ENCODE measurements at regions not wholly inside any gene's neighbourhood (a gene's known extent, or its start where the extent isn't known, plus 50 kb on each side); places are given as distances from the start of the nearest gene placed in this dataset.

GRCh38 chr9:16254674-16255073 is 615.8 kb downstream of the BNC2 start:
- no peaks in the 10 kb centered on the region for H3K36me3 Mint-ChIP-seq
- intact Hi-C loops (cut with micrococcal nuclease), result no loop called here
- Histone ChIP-seq H3K4me1 (ENCODE audit: control insufficient read depth, insufficient read depth, low read length) (peaks cover 9% of the 10 kb centered on the region), H3K36me3 (ENCODE audit: control insufficient read depth, insufficient read depth, low read length) (no peaks in the 10 kb centered on the region), H3K4me3 (ENCODE audit: low read length) (no peak overlapping the region), H3K27me3 (ENCODE audit: control insufficient read depth, insufficient read depth, low read length) (no peaks in the 10 kb centered on the region), H3K27ac (ENCODE audit: low read length) (no peak overlapping the region), H3K9me3 (ENCODE audit: control insufficient read depth, insufficient read depth, low read length) (no peaks in the 10 kb centered on the region)
- peaks cover 18 to 23% of the 10 kb centered on the region in 2 donors for H3K27me3 Mint-ChIP-seq (ENCODE audit: low read depth in 2 of 2)
- peaks cover 11 to 12% of the 10 kb centered on the region in 2 donors for H3K4me1 Mint-ChIP-seq
- no peak overlapping the region for H3K27ac Mint-ChIP-seq
- H3K4me3 Mint-ChIP-seq, result no peak overlapping the region
- peaks cover 0 to 2% of the 10 kb centered on the region in 2 donors for H3K9me3 Mint-ChIP-seq
- 25% methylated on average over 2 of the region's 4 CpGs for WGBS (ENCODE audit: insufficient coverage)
- TF ChIP-seq CTCF (IDR thresholded peaks at IDR 0.05), result no peak
- no peak for ATAC-seq
- no peak for DNase-seq

- H3K4me3 Mint-ChIP-seq, result no peak overlapping the region
- no peaks in the 10 kb centered on the region for H3K36me3 Mint-ChIP-seq
- peaks cover 9% of the 10 kb centered on the region for H3K4me1 ChIP-seq (ENCODE audit: control insufficient read depth, insufficient read depth, low read length)
- no peak for TF ChIP-seq CTCF (IDR thresholded peaks at IDR 0.05)
- ATAC-seq (no peak), DNase-seq (no peak)
- H3K27me3 Mint-ChIP-seq (ENCODE audit: low read depth in 2 of 2), result peaks cover 18 to 19% of the 10 kb centered on the region in 2 donors
- H3K9me3 Mint-ChIP-seq, result peaks cover 0 to 2% of the 10 kb centered on the region in 2 donors
- no peaks in the 10 kb centered on the region for H3K9me3 ChIP-seq (ENCODE audit: control insufficient read depth, insufficient read depth, low read length)
- 81% methylated on average over 4 of the region's 4 CpGs for WGBS (ENCODE audit: insufficient coverage)
- H3K27me3 ChIP-seq (ENCODE audit: control insufficient read depth, insufficient read depth, low read length), result no peaks in the 10 kb centered on the region
- peaks cover 11 to 12% of the 10 kb centered on the region in 2 donors for H3K4me1 Mint-ChIP-seq
- no peak overlapping the region for H3K27ac Mint-ChIP-seq
- no peaks in the 10 kb centered on the region for H3K36me3 ChIP-seq (ENCODE audit: control insufficient read depth, insufficient read depth, low read length)
- intact Hi-C loops (cut with micrococcal nuclease), result no loop called here
- no peak overlapping the region for H3K4me3 ChIP-seq (ENCODE audit: low read length)
- H3K27ac ChIP-seq (ENCODE audit: low read length), result no peak overlapping the region
Observed at GRCh38 chr9:16255217-16255616, 615.3 kb downstream of the BNC2 start.

GRCh38 chr9:16257604-16258003 is 612.9 kb downstream of the BNC2 start:
- Histone ChIP-seq H3K4me1 (ENCODE audit: control insufficient read depth, insufficient read depth, low read length) (peaks cover 9% of the 10 kb centered on the region), H3K9me3 (ENCODE audit: control insufficient read depth, insufficient read depth, low read length) (no peaks in the 10 kb centered on the region), H3K27me3 (ENCODE audit: control insufficient read depth, insufficient read depth, low read length) (no peaks in the 10 kb centered on the region), H3K27ac (ENCODE audit: low read length) (no peak overlapping the region), H3K4me3 (ENCODE audit: low read length) (no peak overlapping the region), H3K36me3 (ENCODE audit: control insufficient read depth, insufficient read depth, low read length) (no peaks in the 10 kb centered on the region)
- peaks cover 0 to 2% of the 10 kb centered on the region in 2 donors for H3K9me3 Mint-ChIP-seq
- H3K4me3 Mint-ChIP-seq, result no peak overlapping the region
- ATAC-seq, result no peak
- no peak for TF ChIP-seq CTCF (IDR thresholded peaks at IDR 0.05)
- peaks cover 16 to 18% of the 10 kb centered on the region in 2 donors for H3K27me3 Mint-ChIP-seq (ENCODE audit: low read depth in 2 of 2)
- H3K27ac Mint-ChIP-seq, result no peak overlapping the region
- no peak for DNase-seq
- intact Hi-C loops (cut with micrococcal nuclease), result no loop called here
- H3K4me1 Mint-ChIP-seq, result peaks cover 11 to 12% of the 10 kb centered on the region in 2 donors
- WGBS (ENCODE audit: insufficient coverage), result 82% methylated on average over 2 of the region's 2 CpGs
- H3K36me3 Mint-ChIP-seq, result no peaks in the 10 kb centered on the region

- H3K4me1 Mint-ChIP-seq, result peaks cover 11 to 12% of the 10 kb centered on the region in 2 donors
- peaks cover 9% of the 10 kb centered on the region for H3K4me1 ChIP-seq (ENCODE audit: control insufficient read depth, insufficient read depth, low read length)
- TF ChIP-seq CTCF (IDR thresholded peaks at IDR 0.05), result no peak
- DNase-seq (no peak), ATAC-seq (no peak)
- H3K27me3 ChIP-seq (ENCODE audit: control insufficient read depth, insufficient read depth, low read length), result no peaks in the 10 kb centered on the region
- H3K36me3 Mint-ChIP-seq, result no peaks in the 10 kb centered on the region
- H3K27ac ChIP-seq (ENCODE audit: low read length), result no peak overlapping the region
- 92% methylated on average over 12 of the region's 12 CpGs for WGBS (ENCODE audit: insufficient coverage)
- peaks cover 0 to 2% of the 10 kb centered on the region in 2 donors for H3K9me3 Mint-ChIP-seq
- no peak overlapping the region for H3K27ac Mint-ChIP-seq
- H3K4me3 ChIP-seq (ENCODE audit: low read length), result no peak overlapping the region
- intact Hi-C loops (cut with micrococcal nuclease), result no loop called here
- no peak overlapping the region for H3K4me3 Mint-ChIP-seq
- peaks cover 18 to 22% of the 10 kb centered on the region in 2 donors for H3K27me3 Mint-ChIP-seq (ENCODE audit: low read depth in 2 of 2)
- H3K36me3 ChIP-seq (ENCODE audit: control insufficient read depth, insufficient read depth, low read length), result no peaks in the 10 kb centered on the region
- no peaks in the 10 kb centered on the region for H3K9me3 ChIP-seq (ENCODE audit: control insufficient read depth, insufficient read depth, low read length)
Observed at GRCh38 chr9:16258191-16258590, 612.3 kb downstream of the BNC2 start.
